Neural cell (in vitro differentiated cells): ENCODE measurements at regions not wholly inside any gene's neighbourhood (a gene's known extent, or its start where the extent isn't known, plus 50 kb on each side); places are given as distances from the start of the nearest gene placed in this dataset.

ENCODE experiments used
- H2AFZ ChIP-seq: fragments of 200-600, 300-800 bp; sonication (generic), shearing (Covaris generic); 2 replicates; pipeline ENCODE4 v1.6.0; 2014; ENCODE audit warnings: low read depth, mild to moderate bottlenecking, antibody characterized with exemption, low read length, moderate library complexity
- H3F3A ChIP-seq: fragments of 200-600 bp; shearing (Covaris generic); 2 replicates; pipeline ENCODE4 v1.6.1; 2016; ENCODE audit warnings: mild to moderate bottlenecking, moderate library complexity, mixed read lengths, antibody characterized with exemption, low read length; ENCODE audit not compliant: insufficient read depth, poor library complexity, severe bottlenecking
- H3K27ac ChIP-seq: fragments of 200-600, 300-800 bp; sonication (generic), shearing (Covaris generic); 2 replicates; pipeline ENCODE4 v1.5.1; 2014; ENCODE audit warnings: mild to moderate bottlenecking, low read length, moderate library complexity
- H3K27me3 ChIP-seq: fragments of 300-800, 200-600 bp; sonication (generic), shearing (Covaris generic); 2 replicates; pipeline ENCODE4 v1.6.0; 2014; ENCODE audit warnings: mild to moderate bottlenecking, low read depth, low read length, moderate library complexity; ENCODE audit not compliant: insufficient read depth
- H3K36me3 ChIP-seq: fragments of 300-800, 200-600 bp; sonication (generic), shearing (Covaris generic); 2 replicates; pipeline ENCODE4 v1.5.1; 2014; ENCODE audit warnings: mild to moderate bottlenecking, antibody characterized with exemption, low read length, moderate library complexity; ENCODE audit not compliant: insufficient read depth
- H3K4me2 ChIP-seq: fragments of 300-800, 200-600 bp; sonication (generic), shearing (Covaris generic); 2 replicates; pipeline ENCODE4 v1.6.0; 2014; ENCODE audit warnings: mild to moderate bottlenecking, low read length
- H3K4me3 ChIP-seq: fragments of 300-800, 200-600 bp; sonication (generic), shearing (Covaris generic); 2 replicates; pipeline ENCODE4 v1.5.1; 2014; ENCODE audit warnings: mild to moderate bottlenecking, low read length, moderate library complexity
- H3K79me2 ChIP-seq: fragments of 200-600 bp; shearing (Covaris generic); replicated peaks from 2 replicates; pipeline ENCODE4 v1.6.0; 2014; ENCODE audit warnings: mild to moderate bottlenecking, low read length, moderate library complexity; ENCODE audit not compliant: insufficient read depth
- H3K9ac ChIP-seq: fragments of 300-800, 200-600 bp; sonication (generic), shearing (Covaris generic); 2 replicates; pipeline ENCODE4 v1.6.1; 2016; ENCODE audit warnings: mild to moderate bottlenecking, low read length, mixed read lengths
- H3K9me2 ChIP-seq: fragments of 200-600 bp; shearing (Covaris generic); 2 replicates; pipeline ENCODE4 v1.6.1; 2016; ENCODE audit warnings: mild to moderate bottlenecking, low read length, mixed read lengths; ENCODE audit not compliant: insufficient read depth
- H3K9me3 ChIP-seq: fragments of 200-600, 300-800 bp; sonication (generic), shearing (Covaris generic); 2 replicates; pipeline ENCODE4 v1.6.1; 2016; ENCODE audit warnings: mild to moderate bottlenecking, mixed run types, low read length, moderate library complexity, mixed read lengths
- H4K20me1 ChIP-seq: fragments of 200-600 bp; shearing (Covaris generic); 2 replicates; pipeline ENCODE4 v1.6.1; 2016; ENCODE audit warnings: mild to moderate bottlenecking, mixed run types; ENCODE audit not compliant: insufficient read depth
- CTCF ChIP-seq: fragments of 450-650 bp; IDR thresholded peaks from 2 replicates; pipeline ENCODE4 v1.5.1; 2014; ENCODE audit warnings: antibody characterized with exemption, mild to moderate bottlenecking, moderate library complexity; ENCODE audit not compliant: poor library complexity, severe bottlenecking
- EP300 ChIP-seq: fragments of 450-650 bp; conservative IDR thresholded peaks from 2 replicates; pipeline ENCODE4 v1.6.1; 2014; ENCODE audit warnings: antibody characterized with exemption, mild to moderate bottlenecking, moderate library complexity; ENCODE audit not compliant: poor library complexity, severe bottlenecking
- EZH2 ChIP-seq: fragments of 200-600, 300-800 bp; shearing (Covaris generic), sonication (generic); IDR thresholded peaks from 2 replicates; pipeline ENCODE4 v1.6.1; 2014; ENCODE audit warnings: antibody characterized with exemption, low read length, borderline replicate concordance, mild to moderate bottlenecking; ENCODE audit not compliant: insufficient read depth, poor library complexity, severe bottlenecking
- MXI1 ChIP-seq: fragments of 450-650 bp; conservative IDR thresholded peaks from 2 replicates; pipeline ENCODE4 v1.6.1; 2014; ENCODE audit warnings: antibody characterized with exemption, mild to moderate bottlenecking; ENCODE audit not compliant: poor library complexity, severe bottlenecking
- POLR2AphosphoS5 ChIP-seq: IDR thresholded peaks from 2 replicates; pipeline ENCODE4 v1.6.1; 2012
- RAD21 ChIP-seq: fragments of 450-650 bp; conservative IDR thresholded peaks from 2 replicates; pipeline ENCODE4 v1.6.1; 2014; ENCODE audit warnings: antibody characterized with exemption, mild to moderate bottlenecking, moderate library complexity
- REST ChIP-seq: IDR thresholded peaks from 2 replicates; pipeline ENCODE4 v1.6.1; 2012; ENCODE audit warnings: borderline replicate concordance
- SMC3 ChIP-seq: fragments of 450-650 bp; conservative IDR thresholded peaks from 2 replicates; pipeline ENCODE4 v1.6.1; 2014; ENCODE audit warnings: antibody characterized with exemption, mild to moderate bottlenecking, moderate library complexity; ENCODE audit not compliant: poor library complexity
- TAF1 ChIP-seq: IDR thresholded peaks from 2 replicates; pipeline ENCODE4 v1.6.1; 2012; ENCODE audit warnings: low read depth

DNA sequence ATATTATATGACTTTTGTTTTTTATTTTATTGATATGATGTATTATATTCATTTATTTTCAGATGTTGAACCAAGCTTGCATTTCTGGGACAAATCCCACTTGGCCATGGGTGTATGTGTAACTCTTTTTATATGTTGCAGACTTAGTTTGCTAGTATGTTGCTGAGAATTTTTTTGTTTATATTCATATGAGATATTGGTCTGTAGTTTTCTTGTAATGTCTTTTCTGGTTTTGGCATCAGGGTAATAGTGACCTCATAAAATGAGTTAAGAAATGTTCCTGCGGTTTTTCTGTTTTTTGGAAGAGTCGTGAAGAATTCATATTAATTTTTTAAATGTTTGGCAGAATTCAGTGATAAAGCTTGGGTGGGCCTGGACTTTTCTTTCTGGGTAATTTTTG, 88.7 kb downstream of the ASB1 start:
- H3K9me2 ChIP-seq, result no peaks in the 10 kb centered on the region
- no peak overlapping the region for H3K4me3 ChIP-seq
- H3K27me3 ChIP-seq, result no peaks in the 10 kb centered on the region
- H2AFZ ChIP-seq, result no peak overlapping the region
- H3K27ac ChIP-seq, result no peak overlapping the region
- H4K20me1 ChIP-seq, result no peaks in the 10 kb centered on the region
- H3K36me3 ChIP-seq, result no peaks in the 10 kb centered on the region
- H3K9me3 ChIP-seq, result no peaks in the 10 kb centered on the region
- no peaks in the 10 kb centered on the region for H3F3A ChIP-seq
- no peaks in the 10 kb centered on the region for H3K79me2 ChIP-seq
- H3K4me2 ChIP-seq, result no peak overlapping the region
- no peak for TF ChIP-seq TAF1
- TF ChIP-seq POLR2AphosphoS5, result no peak
- TF ChIP-seq EZH2, result no peak
- no peak for TF ChIP-seq MXI1
- no peak for TF ChIP-seq EP300
- no peak for TF ChIP-seq REST
- TF ChIP-seq CTCF, result no peak
- TF ChIP-seq SMC3, result no peak
- no peak for TF ChIP-seq RAD21
- no peak overlapping the region for H3K9ac ChIP-seq

- Histone ChIP-seq H3K9ac (no peak overlapping the region), H3K79me2 (no peaks in the 10 kb centered on the region), H3K9me3 (no peaks in the 10 kb centered on the region), H3K36me3 (no peaks in the 10 kb centered on the region), H3K9me2 (no peaks in the 10 kb centered on the region), H3F3A (no peaks in the 10 kb centered on the region), H3K27me3 (no peaks in the 10 kb centered on the region), H3K4me3 (no peak overlapping the region), H3K27ac (no peak overlapping the region), H4K20me1 (no peaks in the 10 kb centered on the region), H3K4me2 (no peak overlapping the region), H2AFZ (no peak overlapping the region)
- no peak for TF ChIP-seq RAD21
- TF ChIP-seq POLR2AphosphoS5, result no peak
- no peak for TF ChIP-seq CTCF
- no peak for TF ChIP-seq MXI1
- no peak for TF ChIP-seq REST
These were observed 90.5 kb downstream of the ASB1 start for GRCh38 chr2:238517209-238517608.
